NOMO-1 treated with dmso at 0.1 percent for 144 hours (cell line): ENCODE measurements at regions not wholly inside any gene's neighbourhood (a gene's known extent, or its start where the extent isn't known, plus 50 kb on each side); places are given as distances from the start of the nearest gene placed in this dataset.
"Not testable (repeated sequence)": the region's sequence is repeated elsewhere in the genome, so short reads cannot be mapped to it uniquely, and the experiment has no call there.

Source experiments
- DNase-seq: peaks from one replicate; lab custom pipeline; 2025; ENCODE audit not compliant: unreplicated experiment; lab: John Stamatoyannopoulos, UW

DNA sequence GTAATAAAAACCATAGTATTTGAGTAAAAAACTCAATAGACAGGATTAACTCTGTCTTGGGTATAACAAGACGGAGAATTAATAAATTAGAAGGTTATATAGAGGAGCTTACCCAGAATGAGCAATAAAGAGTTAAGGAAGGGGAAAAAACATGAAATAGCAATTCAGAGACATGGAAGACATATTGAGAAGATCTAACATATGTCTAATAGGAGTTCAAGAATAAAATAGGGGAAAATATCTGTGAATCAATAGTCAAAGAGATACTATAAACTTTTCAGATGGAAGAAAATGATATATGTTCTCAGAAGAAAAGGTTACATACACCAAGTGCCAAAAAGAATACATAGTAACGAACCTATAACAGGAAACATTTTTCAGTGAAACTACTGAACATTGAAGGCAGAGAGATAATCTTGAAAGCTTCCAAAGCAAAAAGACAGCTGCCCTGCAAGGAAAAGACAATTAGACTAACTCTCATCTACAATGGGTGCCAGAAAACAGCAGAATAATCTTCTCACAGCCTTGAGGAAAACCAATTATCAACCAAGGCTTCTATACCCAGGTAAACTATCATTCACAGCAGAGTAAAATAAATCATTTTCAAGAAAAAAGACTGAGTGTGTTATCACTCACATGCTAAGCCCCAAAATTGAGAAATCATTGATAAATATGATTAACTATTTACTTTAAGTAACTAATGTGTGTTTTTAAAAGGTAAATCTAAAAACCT lies 106.0 kb downstream of the ENC1 start:
- DNase-seq: no peak

GRCh38 chr5:74530326-74531050 lies 110.0 kb downstream of the ENC1 start:
- DNase-seq: no peak

DNA sequence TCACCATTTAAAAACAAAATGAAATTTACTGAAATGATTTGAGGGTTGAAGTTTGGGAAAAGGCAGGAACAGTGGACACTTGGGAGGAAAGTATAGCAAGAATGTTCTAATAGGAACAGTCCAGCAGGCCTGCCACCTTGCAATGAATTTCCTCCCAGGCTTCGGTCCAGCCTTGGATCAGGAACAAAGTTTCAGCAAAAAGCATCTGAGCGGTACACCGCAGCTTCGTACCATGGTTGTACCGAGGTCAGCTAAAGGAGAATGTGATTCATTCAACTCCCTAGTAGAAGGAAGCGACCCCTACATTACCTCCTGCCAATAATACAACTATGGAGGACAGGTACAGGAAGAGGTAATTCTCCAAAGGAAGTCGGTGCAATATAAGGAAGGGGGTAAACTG lies 111.4 kb downstream of the ENC1 start:
- no peak for DNase-seq

DNA sequence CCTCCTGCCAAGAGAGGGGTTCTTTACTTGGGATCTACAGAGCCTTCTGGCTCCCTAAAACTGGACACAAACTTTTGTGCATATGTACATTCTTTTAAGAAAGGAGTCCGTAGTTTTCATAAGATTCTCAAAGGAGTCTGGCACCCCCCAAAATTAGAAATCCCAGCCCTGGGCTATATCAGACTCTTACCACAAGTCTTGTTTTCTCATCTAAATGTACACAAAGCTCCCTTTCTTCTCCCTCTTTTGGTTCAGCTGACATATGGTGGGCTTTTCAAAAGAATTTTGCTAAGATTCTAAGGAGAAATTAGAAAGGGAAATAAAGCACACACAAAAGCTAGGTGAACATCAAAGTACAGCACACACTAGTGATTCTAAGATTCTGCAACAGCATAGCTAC lies 114.4 kb downstream of the ENC1 start:
- DNase-seq: no peak

DNA sequence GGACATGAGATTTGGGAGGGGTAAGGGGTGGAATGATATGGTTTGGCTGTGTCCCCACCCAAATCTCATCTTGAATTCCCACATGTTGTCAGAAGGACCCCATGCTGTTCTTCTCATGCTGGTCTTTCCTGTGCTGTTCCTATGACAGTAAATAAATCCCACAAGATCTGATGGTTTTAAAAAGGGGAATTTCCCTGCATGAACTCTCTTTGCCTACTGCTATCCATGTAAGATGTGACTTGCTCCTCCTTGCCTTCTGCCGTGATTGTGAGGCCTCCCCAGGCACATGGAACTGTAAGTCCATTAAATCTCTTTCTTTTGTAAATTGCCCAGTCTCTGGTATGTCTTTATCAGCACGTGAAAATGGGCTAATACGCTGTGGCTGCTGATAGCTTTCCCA lies 115.8 kb downstream of the ENC1 start:
- DNase-seq: not testable (repeated sequence)

DNA sequence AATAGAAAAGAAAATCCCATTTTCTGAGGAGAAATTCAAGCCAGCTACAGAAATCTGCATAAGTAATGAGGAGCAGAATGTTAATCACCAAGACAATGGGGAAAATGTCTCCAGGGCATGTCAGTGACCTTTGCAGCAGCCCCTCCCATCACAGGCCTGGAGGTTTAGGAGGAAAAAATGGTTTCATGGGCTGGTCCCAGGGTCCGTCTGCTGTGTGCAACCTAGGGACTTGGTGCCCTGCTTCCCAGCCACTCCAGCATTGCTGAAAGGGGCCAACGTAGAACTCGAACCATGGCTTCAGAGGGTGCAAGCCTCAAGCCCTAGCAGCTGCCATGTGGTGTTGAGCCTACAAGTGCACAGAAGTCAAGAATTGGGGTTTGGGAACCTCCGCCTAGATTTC lies 116.8 kb downstream of the ENC1 start:
- not testable (repeated sequence) for DNase-seq

DNA sequence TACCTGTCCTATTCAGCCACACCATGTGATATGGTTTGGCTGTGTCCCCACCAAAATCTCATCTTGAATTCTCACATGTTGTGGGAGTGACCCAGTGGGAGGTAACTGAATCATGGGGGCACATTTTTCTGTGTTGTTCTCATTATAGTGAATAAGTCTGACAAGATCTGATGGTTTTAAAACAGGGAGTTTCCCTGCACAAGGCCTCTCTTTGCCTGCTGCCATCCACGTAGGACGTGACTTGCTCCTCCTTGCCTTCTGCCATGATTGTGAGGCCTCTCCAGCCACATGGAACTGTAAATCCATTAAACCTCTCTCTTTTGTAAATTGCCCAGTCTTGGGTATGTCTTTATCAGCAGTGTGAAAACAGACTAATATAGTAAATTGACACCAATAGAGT lies 117.7 kb downstream of the ENC1 start:
- DNase-seq: not testable (repeated sequence)

DNA sequence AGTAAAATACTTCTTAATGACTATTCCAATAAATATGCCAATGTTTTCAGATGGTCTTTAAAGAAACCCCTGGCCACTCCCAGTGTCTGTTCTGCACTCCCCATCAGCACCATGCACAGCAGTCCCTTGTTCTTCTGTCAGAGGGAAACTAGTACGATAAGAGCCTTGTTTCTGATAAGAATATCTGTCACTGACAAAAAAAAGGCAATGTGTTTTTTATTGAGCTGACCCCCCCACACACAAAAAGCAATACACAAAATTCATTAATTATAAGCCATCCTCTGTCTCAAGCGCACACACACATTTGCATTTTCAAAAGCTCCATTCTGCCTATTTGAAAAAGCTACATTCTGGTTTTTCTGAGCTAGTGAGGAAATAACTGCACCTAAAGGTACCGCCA lies 119.1 kb downstream of the ENC1 start:
- no peak for DNase-seq

DNA sequence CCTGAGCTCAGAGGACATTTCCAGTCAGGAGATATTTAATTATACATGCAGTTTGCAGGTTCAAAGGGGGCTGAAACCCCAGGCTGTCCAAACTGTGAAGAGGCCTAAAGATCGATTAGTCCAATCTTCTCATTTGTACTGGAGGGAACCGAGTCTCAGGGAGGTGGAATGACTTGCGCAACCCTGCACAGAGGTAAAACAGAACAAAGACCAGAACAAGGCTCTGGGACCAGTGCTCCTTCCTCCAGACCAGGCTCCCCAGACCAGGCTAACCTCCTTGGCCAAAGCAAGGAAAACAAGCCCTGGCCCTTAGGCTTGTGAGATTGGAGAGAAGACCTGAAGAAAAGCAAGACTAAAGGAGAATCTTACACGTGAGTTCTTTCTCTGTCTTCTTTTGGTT lies 120.8 kb downstream of the ENC1 start:
- DNase-seq: no peak

GRCh38 chr5:74519161-74519571 lies 121.4 kb downstream of the ENC1 start:
- DNase-seq: no peak

GRCh38 chr5:74517700-74518099 lies 122.8 kb downstream of the ENC1 start:
- DNase-seq: no peak

GRCh38 chr5:74516211-74516636 lies 124.3 kb downstream of the ENC1 start:
- DNase-seq: no peak

DNA sequence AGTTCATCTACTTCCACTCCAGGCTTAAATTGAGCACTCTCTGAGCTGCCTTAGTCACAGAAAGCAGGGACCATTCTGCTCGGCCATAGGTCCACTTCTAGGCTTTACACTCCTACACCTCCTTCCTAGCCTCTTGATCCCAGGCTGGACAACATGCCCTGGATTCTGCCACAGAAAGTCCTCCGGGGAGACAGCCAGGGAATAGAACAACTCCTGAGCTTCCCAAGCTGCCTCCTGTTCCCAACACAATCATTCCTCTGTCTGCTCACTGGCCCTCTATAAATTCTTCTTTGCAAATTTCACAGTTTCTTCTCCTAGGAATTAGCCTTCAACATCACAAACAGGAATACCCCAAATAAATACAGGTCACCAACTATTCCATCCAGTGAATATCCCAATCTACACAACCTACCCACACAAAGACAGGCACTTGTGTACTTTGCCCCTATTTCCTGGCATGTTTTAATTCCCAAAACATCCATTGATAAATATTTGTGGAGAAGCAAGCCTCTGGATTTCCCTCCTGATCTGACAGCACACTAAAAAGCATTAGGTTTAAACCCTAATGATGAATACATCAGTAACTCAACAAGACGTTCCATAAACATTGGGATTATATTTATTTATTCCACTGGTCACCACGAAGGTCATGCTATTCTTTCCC lies 125.5 kb downstream of the ENC1 start:
- DNase-seq: no peak

DNA sequence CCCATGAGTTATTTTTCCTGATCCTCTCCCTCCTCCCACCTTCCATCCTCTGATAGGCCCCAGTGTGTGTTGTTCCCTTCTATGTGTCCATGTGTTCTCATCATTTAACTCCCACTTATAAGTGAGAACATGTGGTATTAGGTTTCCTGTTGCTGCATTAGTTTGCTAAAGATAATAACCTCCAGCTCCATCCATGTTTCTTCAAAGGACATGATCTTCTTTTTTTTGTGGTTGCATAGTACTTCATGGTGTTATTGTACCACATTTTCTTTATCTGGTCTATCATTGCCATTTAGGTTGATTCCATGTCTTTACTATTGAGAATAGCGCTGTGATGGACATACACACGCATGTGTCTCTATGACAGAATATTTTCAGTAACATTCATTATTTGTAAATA lies 128.8 kb downstream of the ENC1 start:
- not testable (repeated sequence) for DNase-seq

DNA sequence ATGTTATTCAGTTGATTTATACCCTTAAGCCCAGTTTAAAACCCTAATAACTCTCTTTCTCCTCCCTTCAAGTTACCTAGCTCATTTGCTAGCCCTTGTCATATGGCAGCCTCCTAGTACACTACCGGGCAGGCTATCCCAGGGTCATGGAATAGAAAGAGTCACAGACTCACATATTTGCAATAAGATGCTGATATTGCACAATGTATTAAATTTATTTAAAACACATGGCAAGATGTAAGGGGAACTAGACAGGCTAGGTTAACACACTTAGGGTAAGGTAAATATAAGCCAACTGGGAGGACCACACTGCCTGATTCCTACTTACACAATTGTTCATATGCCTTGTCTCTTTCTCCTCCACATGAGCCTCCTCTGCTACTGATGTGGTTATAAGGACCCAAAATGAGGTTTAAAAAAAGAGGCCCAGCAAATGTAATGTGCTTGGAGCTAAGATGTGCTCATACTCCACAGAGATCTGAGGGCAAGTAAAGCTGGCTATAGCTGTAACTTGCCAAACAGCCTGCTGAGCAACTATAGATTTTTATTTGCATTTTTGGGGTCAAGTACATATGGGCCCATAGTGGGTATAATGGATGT lies 130.0 kb downstream of the ENC1 start:
- no peak for DNase-seq

GRCh38 chr5:74507370-74508005 lies 133.0 kb downstream of the ENC1 start:
- no peak for DNase-seq

GRCh38 chr5:74506119-74506518 lies 134.4 kb downstream of the ENC1 start:
- DNase-seq: no peak

DNA sequence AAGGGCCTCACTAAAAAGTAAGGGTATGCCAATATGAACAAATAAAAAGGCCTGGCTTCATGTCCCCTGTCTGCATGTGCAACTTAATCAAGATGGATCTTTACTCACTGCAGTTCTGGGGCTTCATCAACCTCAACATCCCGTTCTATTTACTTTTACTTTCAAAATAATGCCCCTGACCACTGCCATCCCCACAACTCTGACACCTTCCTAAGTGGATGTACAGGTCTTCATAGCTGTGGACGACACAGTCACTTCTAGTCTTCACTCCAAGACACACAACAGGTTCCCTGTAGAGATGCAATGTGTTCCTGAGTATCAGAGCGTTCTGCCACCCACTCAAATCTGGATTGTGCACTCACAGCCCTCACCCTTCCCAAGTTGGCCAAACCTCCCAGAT lies 136.1 kb downstream of the ENC1 start:
- DNase-seq: no peak

DNA sequence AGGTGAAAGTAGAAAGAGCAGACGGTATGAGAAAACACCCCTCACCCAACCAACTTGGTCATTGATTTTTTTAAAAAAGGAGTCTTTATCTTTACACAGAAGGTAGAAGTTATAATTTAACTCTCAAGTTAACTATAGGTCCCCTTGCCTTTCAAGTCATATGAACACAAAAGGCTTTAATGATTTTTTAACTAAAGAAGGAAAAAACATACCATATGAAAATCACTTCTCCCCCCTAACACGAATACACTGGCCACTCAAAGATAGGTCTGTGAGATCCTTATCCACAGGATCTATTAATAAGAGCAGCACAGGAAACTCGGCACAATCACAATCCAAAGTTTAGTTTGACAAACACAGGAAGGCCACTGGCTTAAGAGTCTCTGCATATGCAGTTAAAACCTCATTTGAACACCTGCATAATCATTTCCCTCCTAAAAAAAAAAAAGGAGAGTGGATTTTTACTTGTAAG lies 138.0 kb downstream of the ENC1 start:
- DNase-seq: no peak

DNA sequence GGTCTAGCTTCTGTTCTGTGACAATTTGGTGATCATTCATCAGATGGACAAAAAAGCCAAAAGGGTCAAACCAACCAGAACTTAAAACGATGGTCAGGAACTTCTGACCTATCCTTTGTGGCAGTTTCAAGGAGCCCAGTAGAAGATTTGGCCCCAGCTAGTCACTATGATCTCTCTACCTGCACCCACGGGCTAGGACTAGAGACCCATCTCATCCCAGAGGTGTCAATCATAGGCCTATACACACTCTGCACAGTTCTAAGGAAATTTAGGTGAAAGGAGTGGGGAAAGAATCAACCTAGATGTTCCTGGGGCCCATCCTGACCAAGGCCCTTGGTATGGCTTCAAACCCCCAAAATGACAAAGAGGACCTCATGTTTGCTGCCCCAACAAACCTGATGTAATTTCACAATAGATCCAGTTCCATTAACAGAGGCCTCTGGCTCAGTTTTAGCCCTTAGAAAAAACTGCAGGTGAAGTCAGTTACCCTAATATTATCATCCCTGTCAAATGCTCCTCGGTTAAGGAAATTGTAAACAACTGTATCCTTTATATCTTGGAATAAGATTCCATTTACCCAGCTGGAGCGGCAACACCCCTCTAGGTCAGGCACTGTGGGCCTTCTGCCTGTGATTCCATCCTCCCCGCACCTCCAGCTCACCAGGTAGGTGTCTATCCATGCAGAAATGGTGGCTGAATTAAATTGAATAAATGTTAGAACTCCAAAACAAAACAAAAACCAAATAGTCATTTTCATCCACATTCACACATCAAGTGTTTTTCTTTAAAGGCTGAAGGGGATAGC lies 138.7 kb downstream of the ENC1 start:
- DNase-seq: no peak
